ENCODE measurements at regions not wholly inside any gene's neighbourhood (a gene's known extent, or its start where the extent isn't known, plus 50 kb on each side); places are given as distances from the start of the nearest gene placed in this dataset.

GRCh38 chr5:141789330-141789729 lies 88.9 kb downstream of the PCDH1 start:
- CTCF ChIA-PET, result interaction anchor here (0.6 to 2.1 kb wide), 3 partner anchors 14 to 204 kb away, joined by 3 to 7 read pairs (median 5); no protein-coding TSS in a partner anchor

GRCh38 chr5:141788296-141788970 lies 89.8 kb downstream of the PCDH1 start:
- Histone ChIP-seq H3K4me3 (ENCODE audit: control insufficient read depth in 1 of 7, extremely low read depth in 1 of 7, insufficient read depth in 4 of 7, low read depth in 2 of 7, low read length in 6 of 7) (no peak overlapping the region), H3K9me3 (ENCODE audit: control extremely low read depth in 1 of 5, control insufficient read depth in 4 of 5, insufficient read depth in 2 of 5, low read depth in 1 of 5, low read length in 4 of 5) (no peaks in the 10 kb centered on the region), H3K27ac (ENCODE audit: insufficient read depth in 1 of 2, low read depth in 1 of 2, low read length in 2 of 2, poor library complexity in 1 of 2, severe bottlenecking in 2 of 2) (no peak overlapping the region), H3K4me1 (ENCODE audit: control extremely low read depth in 1 of 4, control insufficient read depth in 4 of 4, insufficient read depth in 4 of 4, low read length in 3 of 4) (no peaks in the 10 kb centered on the region), H3K36me3 (ENCODE audit: control insufficient read depth in 4 of 4, insufficient read depth in 4 of 4, low read length in 3 of 4) (no peaks in the 10 kb centered on the region), H3K27me3 (replicated peaks in 2 of 5; ENCODE audit: control insufficient read depth in 4 of 5, insufficient read depth in 5 of 5, low read length in 4 of 5) (peaks cover 0 to 21% (median 13%) of the 10 kb centered on the region in 5 experiments)
- no peak for DNase-seq
- whole genome bisulfite sequencing (ENCODE audit: insufficient coverage), result 85% methylated on average over 4 of the region's 6 CpGs
- POLR2A ChIA-PET, result no interaction called here
- CTCF ChIA-PET, result interaction anchor here (0.8 to 2.1 kb wide), 3 partner anchors 15 to 24 kb away, joined by 3 to 7 read pairs (median 5); no protein-coding TSS in a partner anchor

More at GRCh38 chr5:141789330-141789729, 88.9 kb downstream of the PCDH1 start:
- Histone ChIP-seq H3K36me3 (ENCODE audit: control insufficient read depth in 4 of 4, insufficient read depth in 4 of 4, low read length in 3 of 4) (no peaks in the 10 kb centered on the region), H3K9me3 (ENCODE audit: control extremely low read depth in 1 of 5, control insufficient read depth in 4 of 5, insufficient read depth in 2 of 5, low read depth in 1 of 5, low read length in 4 of 5) (no peaks in the 10 kb centered on the region), H3K4me3 (ENCODE audit: control insufficient read depth in 1 of 7, extremely low read depth in 1 of 7, insufficient read depth in 4 of 7, low read depth in 2 of 7, low read length in 6 of 7) (no peak overlapping the region), H3K4me1 (ENCODE audit: control extremely low read depth in 1 of 4, control insufficient read depth in 4 of 4, insufficient read depth in 4 of 4, low read length in 3 of 4) (no peaks in the 10 kb centered on the region), H3K27me3 (replicated peaks in 2 of 5; ENCODE audit: control insufficient read depth in 4 of 5, insufficient read depth in 5 of 5, low read length in 4 of 5) (peaks cover 0 to 21% (median 13%) of the 10 kb centered on the region in 5 experiments), H3K27ac (ENCODE audit: insufficient read depth in 1 of 2, low read depth in 1 of 2, low read length in 2 of 2, poor library complexity in 1 of 2, severe bottlenecking in 2 of 2) (no peak overlapping the region)
- WGBS (ENCODE audit: insufficient coverage), result 94% methylated on average over 2 of the region's 5 CpGs
- POLR2A ChIA-PET, result no interaction called here
- DNase-seq, result no peak

- no peak overlapping the region for H3K27ac ChIP-seq (ENCODE audit: insufficient read depth in 1 of 2, low read depth in 1 of 2, low read length in 2 of 2, poor library complexity in 1 of 2, severe bottlenecking in 2 of 2)
- no peak for DNase-seq
- POLR2A ChIA-PET, result no interaction called here
- H3K4me1 ChIP-seq (ENCODE audit: control extremely low read depth in 1 of 4, control insufficient read depth in 4 of 4, insufficient read depth in 4 of 4, low read length in 3 of 4), result no peaks in the 10 kb centered on the region
- H3K9me3 ChIP-seq (ENCODE audit: control extremely low read depth in 1 of 5, control insufficient read depth in 4 of 5, insufficient read depth in 2 of 5, low read depth in 1 of 5, low read length in 4 of 5), result no peaks in the 10 kb centered on the region
- H3K4me3 ChIP-seq (ENCODE audit: control insufficient read depth in 1 of 7, extremely low read depth in 1 of 7, insufficient read depth in 4 of 7, low read depth in 2 of 7, low read length in 6 of 7), result no peak overlapping the region
- WGBS (ENCODE audit: insufficient coverage), result 97% methylated on average over 3 of the region's 3 CpGs
- H3K36me3 ChIP-seq (ENCODE audit: control insufficient read depth in 4 of 4, insufficient read depth in 4 of 4, low read length in 3 of 4), result no peaks in the 10 kb centered on the region
- CTCF ChIA-PET, result no interaction called here
- peaks cover 0 to 21% (median 13%) of the 10 kb centered on the region in 5 experiments for H3K27me3 ChIP-seq (replicated peaks in 2 of 5; ENCODE audit: control insufficient read depth in 4 of 5, insufficient read depth in 5 of 5, low read length in 4 of 5)
Observed at GRCh38 chr5:141787376-141787775, 90.8 kb downstream of the PCDH1 start.

- no peak overlapping the region for H3K4me3 ChIP-seq (ENCODE audit: control insufficient read depth in 1 of 7, extremely low read depth in 1 of 7, insufficient read depth in 4 of 7, low read depth in 2 of 7, low read length in 6 of 7)
- no peaks in the 10 kb centered on the region for H3K36me3 ChIP-seq (ENCODE audit: control insufficient read depth in 4 of 4, insufficient read depth in 4 of 4, low read length in 3 of 4)
- H3K4me1 ChIP-seq (ENCODE audit: control extremely low read depth in 1 of 4, control insufficient read depth in 4 of 4, insufficient read depth in 4 of 4, low read length in 3 of 4), result no peaks in the 10 kb centered on the region
- ChIA-PET CTCF (interaction anchor here (1.1 kb wide), 1 partner anchor 113 kb away, joined by 3 read pairs; no protein-coding TSS in a partner anchor), POLR2A (no interaction called here)
- no peak overlapping the region for H3K27ac ChIP-seq (ENCODE audit: insufficient read depth in 1 of 2, low read depth in 1 of 2, low read length in 2 of 2, poor library complexity in 1 of 2, severe bottlenecking in 2 of 2)
- no peak for DNase-seq
- WGBS (ENCODE audit: insufficient coverage), result 93% methylated on average over 3 of the region's 3 CpGs
- peaks cover 0 to 21% (median 13%) of the 10 kb centered on the region in 5 experiments for H3K27me3 ChIP-seq (replicated peaks in 2 of 5; ENCODE audit: control insufficient read depth in 4 of 5, insufficient read depth in 5 of 5, low read length in 4 of 5)
- no peaks in the 10 kb centered on the region for H3K9me3 ChIP-seq (ENCODE audit: control extremely low read depth in 1 of 5, control insufficient read depth in 4 of 5, insufficient read depth in 2 of 5, low read depth in 1 of 5, low read length in 4 of 5)
Observed at GRCh38 chr5:141786700-141787099, 91.5 kb downstream of the PCDH1 start.

GRCh38 chr5:141785711-141786110 lies 92.5 kb downstream of the PCDH1 start:
- H3K4me3 ChIP-seq (ENCODE audit: control insufficient read depth in 1 of 7, extremely low read depth in 1 of 7, insufficient read depth in 4 of 7, low read depth in 2 of 7, low read length in 6 of 7), result no peak overlapping the region
- CTCF ChIA-PET, result interaction anchor here (0.8 to 1.1 kb wide), 3 partner anchors 14 to 114 kb away, joined by 3 read pairs; no protein-coding TSS in a partner anchor
- WGBS (ENCODE audit: insufficient coverage), result 100% methylated on average over 1 of the region's 5 CpGs
- H3K4me1 ChIP-seq (ENCODE audit: control extremely low read depth in 1 of 4, control insufficient read depth in 4 of 4, insufficient read depth in 4 of 4, low read length in 3 of 4), result no peaks in the 10 kb centered on the region
- H3K9me3 ChIP-seq (ENCODE audit: control extremely low read depth in 1 of 5, control insufficient read depth in 4 of 5, insufficient read depth in 2 of 5, low read depth in 1 of 5, low read length in 4 of 5), result no peaks in the 10 kb centered on the region
- H3K27ac ChIP-seq (ENCODE audit: insufficient read depth in 1 of 2, low read depth in 1 of 2, low read length in 2 of 2, poor library complexity in 1 of 2, severe bottlenecking in 2 of 2), result no peak overlapping the region
- H3K36me3 ChIP-seq (ENCODE audit: control insufficient read depth in 4 of 4, insufficient read depth in 4 of 4, low read length in 3 of 4), result no peaks in the 10 kb centered on the region
- no peak for DNase-seq
- peaks cover 0 to 21% (median 14%) of the 10 kb centered on the region in 5 experiments for H3K27me3 ChIP-seq (replicated peaks in 2 of 5; ENCODE audit: control insufficient read depth in 4 of 5, insufficient read depth in 5 of 5, low read length in 4 of 5)
- POLR2A ChIA-PET, result no interaction called here

GRCh38 chr5:141785135-141785534 lies 93.1 kb downstream of the PCDH1 start:
- no peak overlapping the region for H3K4me3 ChIP-seq (ENCODE audit: control insufficient read depth in 1 of 7, extremely low read depth in 1 of 7, insufficient read depth in 4 of 7, low read depth in 2 of 7, low read length in 6 of 7)
- H3K9me3 ChIP-seq (ENCODE audit: control extremely low read depth in 1 of 5, control insufficient read depth in 4 of 5, insufficient read depth in 2 of 5, low read depth in 1 of 5, low read length in 4 of 5), result no peaks in the 10 kb centered on the region
- no peaks in the 10 kb centered on the region for H3K36me3 ChIP-seq (ENCODE audit: control insufficient read depth in 4 of 4, insufficient read depth in 4 of 4, low read length in 3 of 4)
- 96% methylated on average over 3 of the region's 4 CpGs for whole genome bisulfite sequencing (ENCODE audit: insufficient coverage)
- CTCF ChIA-PET, result interaction anchor here (0.9 kb wide), 1 partner anchor 15 kb away, joined by 3 read pairs; no protein-coding TSS in a partner anchor
- no peak for DNase-seq
- H3K27ac ChIP-seq (ENCODE audit: insufficient read depth in 1 of 2, low read depth in 1 of 2, low read length in 2 of 2, poor library complexity in 1 of 2, severe bottlenecking in 2 of 2), result no peak overlapping the region
- no peaks in the 10 kb centered on the region for H3K4me1 ChIP-seq (ENCODE audit: control extremely low read depth in 1 of 4, control insufficient read depth in 4 of 4, insufficient read depth in 4 of 4, low read length in 3 of 4)
- POLR2A ChIA-PET, result no interaction called here
- peaks cover 0 to 18% (median 14%) of the 10 kb centered on the region in 5 experiments for H3K27me3 ChIP-seq (replicated peaks in 2 of 5; ENCODE audit: control insufficient read depth in 4 of 5, insufficient read depth in 5 of 5, low read length in 4 of 5)

- ChIA-PET CTCF (no interaction called here), POLR2A (no interaction called here)
- no peak overlapping the region for H3K4me3 ChIP-seq (ENCODE audit: control insufficient read depth in 1 of 7, extremely low read depth in 1 of 7, insufficient read depth in 4 of 7, low read depth in 2 of 7, low read length in 6 of 7)
- peaks cover 0 to 15% (median 13%) of the 10 kb centered on the region in 5 experiments for H3K27me3 ChIP-seq (replicated peaks in 2 of 5; ENCODE audit: control insufficient read depth in 4 of 5, insufficient read depth in 5 of 5, low read length in 4 of 5)
- 94% methylated on average over 4 of the region's 5 CpGs for WGBS (ENCODE audit: insufficient coverage)
- H3K4me1 ChIP-seq (ENCODE audit: control extremely low read depth in 1 of 4, control insufficient read depth in 4 of 4, insufficient read depth in 4 of 4, low read length in 3 of 4), result peaks cover 0 to 3% (median under 1%) of the 10 kb centered on the region in 4 experiments
- H3K27ac ChIP-seq (ENCODE audit: insufficient read depth in 1 of 2, low read depth in 1 of 2, low read length in 2 of 2, poor library complexity in 1 of 2, severe bottlenecking in 2 of 2), result no peak overlapping the region
- no peaks in the 10 kb centered on the region for H3K9me3 ChIP-seq (ENCODE audit: control extremely low read depth in 1 of 5, control insufficient read depth in 4 of 5, insufficient read depth in 2 of 5, low read depth in 1 of 5, low read length in 4 of 5)
- no peaks in the 10 kb centered on the region for H3K36me3 ChIP-seq (ENCODE audit: control insufficient read depth in 4 of 4, insufficient read depth in 4 of 4, low read length in 3 of 4)
- DNase-seq, result no peak
Observed at GRCh38 chr5:141784529-141784928, 93.7 kb downstream of the PCDH1 start.

Measured in common myeloid progenitor, CD34-positive (primary cell).